ENCODE measurements at regions not wholly inside any gene's neighbourhood (a gene's known extent, or its start where the extent isn't known, plus 50 kb on each side); places are given as distances from the start of the nearest gene placed in this dataset.
"Not testable (repeated sequence)": the region's sequence is repeated elsewhere in the genome, so short reads cannot be mapped to it uniquely, and the experiment has no call there.

- H3K36me3 ChIP-seq (ENCODE audit: low read depth, missing control alignments), result no peaks in the 10 kb centered on the region
- no peak overlapping the region for H3K27ac ChIP-seq
- H3K4me3 ChIP-seq, result no peak overlapping the region
- no peak for TF ChIP-seq POLR2A (IDR thresholded peaks at IDR 0.05)
- TF ChIP-seq CTCF (IDR thresholded peaks at IDR 0.05), result peak in 1 of 3 experiments; percentile 20
- peak; percentile 17 for DNase-seq
- H3K9me3 ChIP-seq, result no peaks in the 10 kb centered on the region
- peaks cover 4% of the 10 kb centered on the region for H3K4me1 ChIP-seq
- WGBS, 2 donors, result 49 to 60% methylated on average over 5 of the region's 5 CpGs
- intact Hi-C loops (cut with DNase I; ENCODE audit: low total_unique reads), result no loop called here
- H3K27me3 ChIP-seq, result no peaks in the 10 kb centered on the region
Observed at GRCh38 chr3:153927107-153927506, 194.1 kb upstream of the ARHGEF26 start.

- TF ChIP-seq POLR2A (IDR thresholded peaks at IDR 0.05) (no peak), CTCF (IDR thresholded peaks at IDR 0.05) (no peak)
- no peak for DNase-seq
- Histone ChIP-seq H3K9me3 (no peaks in the 10 kb centered on the region), H3K4me1 (peaks cover 4% of the 10 kb centered on the region), H3K4me3 (no peak overlapping the region), H3K27ac (no peak overlapping the region), H3K36me3 (ENCODE audit: low read depth, missing control alignments) (no peaks in the 10 kb centered on the region), H3K27me3 (no peaks in the 10 kb centered on the region)
- intact Hi-C loops (cut with DNase I; ENCODE audit: low total_unique reads), result no loop called here
Observed at GRCh38 chr3:153928851-153929250, 192.3 kb upstream of the ARHGEF26 start.

DNA sequence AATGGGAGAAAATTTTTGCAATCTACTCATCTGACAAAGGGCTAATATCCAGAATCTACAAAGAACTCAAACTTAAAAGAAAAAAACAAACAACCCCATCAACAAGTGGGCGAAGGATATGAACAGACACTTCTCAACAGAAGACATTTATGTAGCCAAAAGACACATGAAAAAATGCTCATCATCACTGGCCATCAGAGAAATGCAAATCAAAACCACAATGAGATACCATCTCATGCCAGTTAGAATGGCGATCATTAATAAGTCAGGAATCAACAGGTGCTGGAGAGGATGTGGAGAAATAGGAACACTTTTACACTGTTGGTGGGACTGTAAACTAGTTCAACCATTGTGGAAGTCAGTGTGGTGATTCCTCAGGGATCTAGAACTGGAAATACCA lies 187.7 kb upstream of the ARHGEF26 start:
- WGBS, 2 donors, result 93 to 100% methylated on average over 2 of the region's 2 CpGs
- intact Hi-C loops (cut with DNase I; ENCODE audit: low total_unique reads); H3K27me3 ChIP-seq; H3K27ac ChIP-seq; H3K4me1 ChIP-seq; H3K9me3 ChIP-seq; H3K36me3 ChIP-seq (ENCODE audit: low read depth, missing control alignments); H3K4me3 ChIP-seq; DNase-seq: not testable (repeated sequence)

- Histone ChIP-seq H3K4me1 (no peaks in the 10 kb centered on the region), H3K27me3 (no peaks in the 10 kb centered on the region), H3K27ac (no peak overlapping the region), H3K9me3 (no peaks in the 10 kb centered on the region), H3K36me3 (ENCODE audit: low read depth, missing control alignments) (no peaks in the 10 kb centered on the region), H3K4me3 (no peak overlapping the region)
- no peak for DNase-seq
- intact Hi-C loops (cut with DNase I; ENCODE audit: low total_unique reads), result no loop called here
- 57% methylated on average over 2 of the region's 2 CpGs for WGBS, 2 donors
- TF ChIP-seq POLR2A (IDR thresholded peaks at IDR 0.05) (no peak), CTCF (IDR thresholded peaks at IDR 0.05) (no peak)
Observed at GRCh38 chr3:153944084-153944483, 177.1 kb upstream of the ARHGEF26 start.

DNA sequence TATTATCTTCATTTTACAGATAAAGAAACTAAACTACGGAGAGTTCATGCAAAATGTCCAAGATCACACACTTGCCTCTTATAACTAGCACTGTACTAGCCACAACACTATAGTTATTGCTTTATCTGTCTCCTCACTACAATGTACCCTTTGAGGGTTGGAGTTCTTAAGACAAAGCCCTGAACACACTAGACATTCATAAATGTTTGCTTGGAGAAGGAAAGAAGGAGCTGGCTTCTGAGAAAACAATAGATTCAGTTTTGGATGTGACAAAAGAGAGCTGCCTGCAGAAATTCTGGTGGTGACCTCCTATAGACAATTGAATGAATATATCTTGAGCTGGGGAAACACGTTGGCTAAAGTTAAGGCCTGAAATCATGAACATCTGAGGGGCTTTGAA lies 169.9 kb upstream of the ARHGEF26 start:
- WGBS, 2 donors, result 61 to 62% methylated on average over 2 of the region's 2 CpGs
- no peak for DNase-seq
- H3K36me3 ChIP-seq (ENCODE audit: low read depth, missing control alignments), result no peaks in the 10 kb centered on the region
- H3K27me3 ChIP-seq, result no peaks in the 10 kb centered on the region
- TF ChIP-seq CTCF (IDR thresholded peaks at IDR 0.05), result no peak
- no peak for TF ChIP-seq POLR2A (IDR thresholded peaks at IDR 0.05)
- no peak overlapping the region for H3K4me3 ChIP-seq
- H3K4me1 ChIP-seq, result no peaks in the 10 kb centered on the region
- no peak overlapping the region for H3K27ac ChIP-seq
- no peaks in the 10 kb centered on the region for H3K9me3 ChIP-seq
- intact Hi-C loops (cut with DNase I; ENCODE audit: low total_unique reads), result no loop called here

Data from testis (tissue), 2 donors.